Smooth muscle cell of the brain vasculature (primary cell): ENCODE measurements at regions not wholly inside any gene's neighbourhood (a gene's known extent, or its start where the extent isn't known, plus 50 kb on each side); places are given as distances from the start of the nearest gene placed in this dataset.
"Not testable (repeated sequence)": the region's sequence is repeated elsewhere in the genome, so short reads cannot be mapped to it uniquely, and the experiment has no call there.

ENCODE experiments used
- DNase-seq: peaks from one replicate; pipeline ENCODE4 v3.0.0-alpha.2; 2012; ENCODE audit warnings: low read depth, low spot score

DNA sequence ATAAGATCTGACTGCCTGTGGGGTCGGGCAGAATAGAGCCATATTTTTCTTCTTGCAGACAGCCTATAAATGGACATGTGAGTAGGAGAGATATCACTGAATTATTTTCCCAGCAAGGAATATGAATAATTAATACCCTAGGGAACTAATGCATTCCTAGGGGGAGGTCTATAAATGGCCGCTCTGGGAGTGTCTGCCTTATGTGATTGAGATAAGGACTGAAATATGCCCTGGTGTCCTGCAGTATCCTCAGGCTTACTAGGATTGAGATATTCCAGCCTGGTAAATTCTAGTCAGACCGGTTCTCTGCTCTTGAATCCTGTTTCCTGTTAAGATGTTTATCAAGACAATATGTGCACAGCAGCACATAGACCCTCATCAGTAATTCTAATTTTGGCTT is 1399.4 kb downstream of the GATA3 start:
- not testable (repeated sequence) for DNase-seq

DNA sequence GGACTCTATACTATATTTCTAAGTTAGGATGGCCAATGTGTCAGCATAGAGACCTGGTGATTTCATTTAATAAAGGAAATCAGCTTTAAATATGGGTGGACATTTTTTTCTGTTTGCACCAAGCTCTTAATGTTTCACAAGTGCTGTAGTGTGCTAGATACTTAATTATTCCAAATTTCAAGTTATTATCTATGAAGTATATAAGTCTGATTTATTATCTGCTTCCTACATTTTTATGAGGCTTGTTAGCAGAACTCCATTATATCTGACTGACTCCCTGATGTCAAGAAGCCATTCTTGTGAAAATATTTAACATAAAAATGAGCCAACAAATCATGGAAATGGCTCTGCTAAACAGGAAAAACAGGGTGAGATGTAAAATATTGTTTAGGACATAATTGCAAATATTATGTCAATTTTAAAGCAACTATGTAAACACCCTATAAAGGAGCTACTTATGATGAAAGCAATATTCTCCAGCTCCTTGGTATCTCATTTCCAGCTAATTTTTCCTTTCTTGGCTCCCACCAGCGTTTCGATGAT is 1415.2 kb downstream of the GATA3 start:
- no peak for DNase-seq

DNA sequence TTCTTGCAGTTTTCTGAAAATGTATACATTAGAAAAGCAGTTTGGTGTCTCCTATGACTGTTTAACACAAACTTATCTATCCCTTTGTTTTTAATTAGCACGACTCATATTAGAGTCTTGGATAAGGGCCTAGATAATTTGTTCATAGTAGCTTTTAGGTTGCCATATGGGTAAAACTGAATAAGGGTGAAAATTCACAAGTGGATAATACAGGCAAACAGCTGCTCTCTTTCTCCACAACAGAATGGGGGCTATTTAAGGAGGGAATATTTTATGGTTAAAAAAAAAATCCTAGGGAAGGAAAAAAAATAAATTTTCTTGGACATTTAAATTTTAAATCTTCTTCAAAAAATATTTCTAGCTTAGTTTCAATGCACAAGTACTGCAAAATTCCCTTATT is 1416.1 kb downstream of the GATA3 start:
- no peak for DNase-seq

DNA sequence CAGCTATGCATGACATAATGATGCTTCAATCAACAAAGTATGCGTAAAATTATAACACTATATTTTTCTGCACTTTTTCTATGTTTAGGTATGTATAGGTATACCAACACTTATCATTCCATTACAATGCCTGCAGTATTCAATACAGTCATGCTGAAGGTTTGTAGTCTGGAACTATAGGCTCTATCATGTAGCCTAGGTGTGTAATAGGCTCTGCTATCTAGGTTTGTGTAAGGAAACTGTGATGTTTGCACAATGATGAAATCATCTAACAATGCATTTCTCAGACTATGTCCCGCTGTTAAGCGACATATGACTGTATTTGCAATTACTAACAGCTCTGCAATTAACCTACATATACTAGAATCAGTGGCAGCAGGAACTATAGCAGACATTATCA is 1447.5 kb downstream of the GATA3 start:
- DNase-seq = no peak

DNA sequence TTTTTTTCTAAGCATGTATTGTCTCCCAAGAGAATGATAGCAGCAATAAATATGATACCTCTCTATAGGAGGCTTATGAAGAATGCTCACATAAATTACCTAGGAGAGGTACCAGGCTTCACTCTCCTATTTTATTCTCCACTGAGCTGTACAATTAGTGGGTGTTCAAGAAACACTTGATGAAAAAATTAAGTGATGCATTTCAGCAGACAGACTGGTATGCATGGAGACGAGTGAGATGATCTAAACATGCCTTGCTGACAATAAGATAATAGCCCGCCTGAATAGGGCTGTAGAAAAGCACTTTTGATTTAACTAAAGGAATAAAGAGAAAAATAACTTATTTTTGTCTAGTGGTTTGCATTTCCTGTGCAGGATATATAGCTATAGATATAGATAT is 1449.7 kb downstream of the GATA3 start:
- DNase-seq = no peak

DNA sequence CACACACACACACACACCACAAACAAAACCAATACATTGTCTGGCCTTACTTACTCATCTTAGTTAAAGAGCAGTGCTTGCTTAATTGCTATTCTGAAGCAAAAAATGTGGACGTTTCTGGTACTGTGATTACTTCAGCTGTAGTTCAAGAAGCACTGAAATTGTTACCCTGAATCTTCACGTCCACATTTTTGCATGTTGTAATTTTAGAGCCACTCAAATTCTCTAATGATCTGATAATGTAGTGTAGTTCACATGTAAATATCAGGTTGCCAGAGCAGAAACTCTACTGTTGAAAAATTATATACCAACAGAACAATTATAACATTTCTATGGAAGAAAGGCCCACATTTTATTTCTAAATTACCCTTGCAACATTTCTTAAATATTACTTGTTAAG is 1451.1 kb downstream of the GATA3 start:
- DNase-seq = no peak

DNA sequence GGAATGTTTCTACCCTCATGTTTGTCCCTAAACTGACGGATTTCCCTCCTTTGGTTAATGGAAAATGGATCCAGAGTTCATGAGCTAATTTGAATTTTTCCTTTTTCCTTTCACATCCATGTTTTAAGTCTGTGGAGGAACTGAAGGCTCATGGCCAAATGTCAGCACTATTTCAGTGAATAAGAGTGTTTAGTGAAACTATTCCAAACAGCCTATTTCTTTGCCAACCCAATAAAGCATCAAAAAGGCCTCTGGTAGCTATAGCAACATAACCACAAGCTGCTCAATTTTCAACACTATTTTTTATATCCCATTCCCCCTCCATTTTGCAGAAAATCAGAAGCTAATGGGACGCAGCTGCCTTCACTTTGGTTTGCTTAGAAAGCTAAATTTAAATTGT is 1454.1 kb downstream of the GATA3 start:
- no peak for DNase-seq

DNA sequence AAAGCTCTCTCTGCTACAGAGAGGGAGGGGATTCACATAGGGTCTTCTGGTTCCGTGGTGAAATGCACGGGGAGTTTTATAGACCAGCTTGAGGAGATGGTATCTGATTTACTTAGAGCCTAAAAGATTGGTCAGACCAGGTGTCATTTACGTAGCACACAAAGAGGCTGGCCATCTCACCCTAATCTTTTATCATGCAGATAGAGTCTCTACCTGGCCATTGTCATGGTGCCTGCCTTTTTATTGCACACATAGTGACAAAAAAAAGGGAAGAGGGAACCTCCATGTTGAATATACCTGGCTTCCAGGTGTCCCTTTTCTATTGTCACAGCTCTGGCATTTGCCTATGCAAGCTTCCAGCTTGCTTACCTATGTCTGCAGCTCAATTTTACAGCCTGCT is 1456.1 kb downstream of the GATA3 start:
- no peak for DNase-seq

DNA sequence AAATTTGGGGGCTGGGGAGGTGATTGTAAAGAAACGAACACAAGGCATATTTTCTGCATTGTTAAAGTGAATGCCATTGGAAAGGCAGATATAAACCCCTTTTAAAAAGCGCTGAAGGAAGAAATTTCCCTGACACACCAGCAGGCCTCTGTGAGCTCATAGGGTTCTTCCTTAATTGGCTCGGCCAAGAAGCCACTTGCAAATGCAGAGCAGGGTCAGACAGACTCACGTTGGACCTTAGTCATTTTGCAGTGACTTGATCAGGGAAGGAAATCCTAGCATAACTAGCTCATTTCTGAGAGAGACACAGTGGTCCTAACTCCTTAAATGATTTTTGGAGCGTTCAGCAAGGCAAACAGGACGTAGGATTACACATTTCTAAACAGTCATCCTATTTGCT is 1461.4 kb downstream of the GATA3 start:
- no peak for DNase-seq

DNA sequence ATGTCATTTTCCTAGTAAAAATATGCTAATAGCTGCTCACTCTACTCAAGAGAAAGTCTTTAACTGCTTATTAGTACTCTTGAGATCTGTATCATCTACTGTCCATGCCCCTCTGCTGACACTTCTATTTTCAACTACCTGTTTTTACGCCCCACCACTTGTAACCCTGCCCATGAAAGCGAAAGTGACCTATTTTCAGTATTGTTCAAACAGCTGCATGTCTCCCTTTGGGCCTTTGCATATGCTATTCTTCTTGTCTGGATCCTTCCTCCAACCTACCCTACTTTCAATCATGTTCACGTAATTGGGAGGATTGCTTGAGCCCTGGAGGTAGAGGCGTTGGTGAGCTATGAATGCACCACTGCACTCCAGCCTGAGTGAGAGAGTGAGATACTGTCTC is 1481.3 kb downstream of the GATA3 start:
- DNase-seq = no peak

DNA sequence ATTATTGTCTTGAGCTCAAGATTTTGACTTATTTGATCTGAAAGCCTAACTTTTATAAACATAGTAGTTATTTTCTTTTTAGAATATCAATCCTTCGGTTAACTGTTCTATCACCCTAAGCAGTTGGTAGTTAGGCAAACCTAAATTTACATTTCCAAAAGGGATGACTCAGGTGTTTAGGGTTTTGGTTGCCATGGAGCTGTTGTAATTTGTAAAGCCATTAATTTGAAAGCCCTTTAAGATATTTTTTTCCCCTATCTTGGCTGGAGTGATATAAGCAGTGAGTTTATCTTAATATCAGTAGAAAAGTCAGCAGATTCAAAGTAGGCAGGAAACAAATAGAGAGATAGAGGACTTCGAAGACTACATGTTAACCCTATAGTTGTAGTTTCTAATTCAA is 1472.6 kb upstream of the CELF2 start:
- DNase-seq = no peak

DNA sequence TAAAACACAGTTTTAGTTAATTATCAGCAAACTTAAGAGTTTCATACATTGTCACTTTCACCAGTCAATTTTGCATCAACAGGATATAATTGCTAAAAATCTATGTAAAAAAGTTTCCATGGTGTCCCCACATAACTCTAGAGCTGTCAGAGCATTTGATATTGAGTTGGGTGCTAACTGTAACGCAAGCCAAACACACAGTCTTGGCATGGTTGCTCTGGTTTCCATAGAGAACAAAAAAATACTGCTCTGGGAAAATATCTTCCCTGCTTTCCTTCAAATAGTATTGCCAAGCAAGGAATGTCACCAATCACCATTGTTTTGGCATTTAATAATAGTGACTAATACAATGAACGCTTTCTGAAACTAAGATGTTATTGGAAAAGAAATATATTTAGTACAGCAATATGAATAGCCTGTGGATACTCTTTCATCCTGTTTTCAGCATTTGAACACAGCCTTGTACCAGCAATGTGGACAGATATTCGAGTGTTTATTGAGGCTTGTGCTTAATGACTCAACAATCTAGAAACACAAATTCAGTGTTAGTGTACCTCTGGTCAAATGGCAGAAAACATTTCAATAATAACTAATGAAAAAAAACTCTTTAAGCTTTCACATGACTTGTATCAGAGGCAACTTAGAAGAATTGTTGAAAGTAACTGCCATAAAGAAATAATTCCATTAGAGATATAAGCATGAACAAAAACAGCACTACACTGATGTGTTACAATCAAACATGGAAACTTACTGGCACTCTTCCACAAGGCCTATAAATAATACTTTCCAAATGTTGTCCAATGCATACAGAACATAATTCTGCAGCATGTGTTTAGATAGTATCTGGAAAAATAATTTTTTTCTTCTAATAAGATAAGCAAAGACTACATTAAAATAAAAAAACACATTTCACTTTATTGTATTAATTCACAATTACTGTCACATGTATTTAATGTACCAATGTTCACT is 1469.5 kb upstream of the CELF2 start:
- no peak for DNase-seq

DNA sequence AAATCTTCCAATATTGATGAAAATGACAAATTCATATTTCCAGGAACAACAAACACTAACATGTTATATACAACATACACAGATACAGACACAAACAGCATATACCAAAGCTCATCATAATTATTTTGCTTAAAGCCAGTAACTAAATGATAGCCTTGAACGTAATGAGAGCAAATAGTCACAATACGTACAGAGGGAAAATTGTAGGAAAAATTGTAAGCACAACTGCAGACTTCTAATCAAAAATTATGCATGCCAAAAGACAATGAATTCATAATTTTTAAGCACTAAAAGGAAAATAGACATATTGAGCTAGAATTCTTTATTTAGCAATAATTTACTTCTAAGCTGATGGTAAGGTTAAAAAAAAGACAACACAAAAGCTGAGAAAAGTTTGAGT is 1466.9 kb upstream of the CELF2 start:
- DNase-seq = no peak

DNA sequence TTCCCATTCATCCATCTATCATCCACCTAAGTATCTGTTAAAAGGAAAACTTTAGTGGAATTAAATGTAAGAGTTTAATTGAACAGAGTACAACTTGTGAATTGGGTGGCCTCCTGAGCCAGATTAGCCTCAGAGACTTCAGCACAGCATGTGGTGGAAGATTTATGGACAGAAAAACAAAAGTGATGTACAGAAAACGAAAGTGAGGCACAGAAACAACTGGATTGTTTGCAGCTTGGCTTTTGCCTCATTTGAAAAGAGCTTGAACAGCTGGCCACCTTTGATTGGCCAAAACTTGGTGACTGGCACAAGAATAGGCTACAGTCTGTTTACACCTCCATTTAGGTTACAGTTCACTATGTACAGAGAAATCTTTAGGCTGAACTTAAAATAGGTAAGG is 1463.4 kb upstream of the CELF2 start:
- no peak for DNase-seq

DNA sequence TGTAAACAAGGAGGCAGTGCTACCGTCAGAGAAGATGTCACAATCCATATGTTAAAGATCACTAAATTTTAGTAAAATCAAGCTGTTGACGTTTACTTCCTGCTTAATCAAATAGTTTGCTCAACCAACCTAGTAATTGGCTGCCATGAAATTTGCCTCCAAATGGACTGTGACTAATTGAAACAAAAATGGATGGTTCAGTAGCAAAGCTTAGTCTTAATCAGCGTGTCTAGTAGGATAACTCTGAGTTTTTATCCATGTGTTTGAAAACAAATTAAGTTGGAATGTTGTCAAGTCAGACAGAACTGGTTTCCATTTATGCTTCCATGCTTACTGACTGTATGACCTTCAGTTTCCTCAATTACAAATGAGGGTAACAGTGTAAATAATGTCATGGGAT is 1456.7 kb upstream of the CELF2 start:
- DNase-seq = no peak

DNA sequence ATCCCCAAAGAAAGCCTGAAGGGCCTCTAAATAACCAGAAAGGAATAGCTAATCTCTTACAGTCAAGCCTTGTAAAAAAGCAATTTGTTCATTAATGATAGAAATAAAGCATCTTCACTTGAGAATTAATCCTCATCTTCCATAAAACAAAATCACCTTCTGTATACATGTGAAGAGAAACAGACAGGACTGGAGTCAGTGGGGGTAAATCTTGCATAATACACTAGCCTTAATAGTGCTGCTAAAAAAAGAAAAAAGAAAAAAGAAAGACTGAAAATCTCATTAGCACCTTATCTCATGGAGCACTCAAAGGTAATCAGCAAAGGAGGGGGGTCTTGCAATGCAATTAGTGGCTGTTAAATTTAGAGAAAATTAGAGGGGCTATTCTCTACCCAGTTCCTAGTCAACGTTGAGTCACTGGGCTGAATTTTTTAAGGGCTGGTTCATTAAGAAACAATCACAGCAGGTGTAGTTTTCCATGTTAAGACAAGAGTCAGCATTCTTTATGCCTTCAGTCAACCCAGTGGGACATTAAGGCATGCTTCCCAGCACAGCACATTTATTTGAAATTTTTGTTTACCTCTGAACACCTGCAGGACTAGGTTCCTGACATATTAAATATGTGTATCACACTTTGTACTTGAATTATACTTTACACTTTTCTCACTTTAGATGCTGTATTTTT is 1455.7 kb upstream of the CELF2 start:
- no peak for DNase-seq

DNA sequence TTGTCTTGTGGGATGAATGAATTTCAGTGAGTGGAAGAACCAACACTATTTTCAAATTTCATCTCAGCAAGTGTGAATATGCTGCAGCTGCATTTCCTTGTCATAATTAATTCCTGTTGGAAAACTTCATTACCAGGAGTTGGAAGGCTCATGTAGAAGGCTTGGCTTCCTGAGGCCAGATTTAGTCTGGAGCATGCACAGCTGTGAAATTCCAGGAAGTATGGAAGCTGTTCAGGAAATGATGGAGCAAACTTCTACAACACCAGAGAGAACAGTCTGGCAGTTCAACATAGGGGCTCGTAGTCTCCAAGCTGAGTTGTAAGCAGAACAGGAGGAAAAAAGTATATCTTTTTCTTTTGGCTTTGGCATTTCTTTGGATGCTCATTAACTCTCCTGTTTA is 1439.9 kb upstream of the CELF2 start:
- no peak for DNase-seq

DNA sequence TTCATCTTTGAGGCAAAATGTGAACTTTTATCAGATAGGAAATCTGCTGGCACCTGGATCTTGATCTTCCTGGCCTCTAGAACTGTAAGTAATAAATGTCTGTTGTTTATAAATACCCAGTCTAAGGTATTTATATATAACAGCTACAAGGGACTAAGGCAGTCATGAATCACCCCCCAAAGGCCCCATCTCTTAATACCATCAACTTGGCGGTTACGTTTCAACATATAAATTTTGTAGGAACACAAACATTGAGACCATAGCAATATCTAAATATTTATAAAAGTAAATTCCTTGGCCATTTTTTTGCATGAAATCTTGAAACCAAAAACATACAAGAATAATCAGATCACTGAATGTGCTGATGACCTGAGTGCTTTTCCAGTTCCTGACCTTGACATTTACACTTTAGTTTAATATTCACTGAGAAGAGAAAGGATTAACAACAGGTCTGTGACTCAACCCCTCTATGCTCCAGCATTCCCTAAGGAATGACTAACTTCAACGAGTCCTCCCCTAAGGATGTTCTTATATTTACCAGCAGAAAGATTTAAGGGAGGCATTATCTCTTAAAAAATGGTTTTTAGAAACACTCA is 1438.5 kb upstream of the CELF2 start:
- no peak for DNase-seq

DNA sequence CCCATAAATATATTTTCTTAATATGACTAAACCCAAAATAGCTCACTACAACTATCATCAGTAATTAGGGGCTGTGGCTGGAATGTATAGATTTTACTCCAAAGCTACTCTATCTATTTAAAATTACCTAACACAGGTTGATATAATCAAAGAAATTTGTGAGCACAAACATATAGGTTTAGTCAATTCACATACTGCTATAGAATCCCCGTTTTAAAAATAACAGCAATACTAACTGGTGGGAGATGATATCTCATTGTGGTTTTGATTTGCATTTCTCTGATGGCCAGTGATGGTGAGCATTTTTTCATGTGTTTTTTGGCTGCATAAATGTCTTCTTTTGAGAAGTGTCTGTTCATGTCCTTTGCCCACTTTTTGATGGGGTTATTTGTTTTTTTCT is 1434.9 kb upstream of the CELF2 start:
- DNase-seq = not testable (repeated sequence)

DNA sequence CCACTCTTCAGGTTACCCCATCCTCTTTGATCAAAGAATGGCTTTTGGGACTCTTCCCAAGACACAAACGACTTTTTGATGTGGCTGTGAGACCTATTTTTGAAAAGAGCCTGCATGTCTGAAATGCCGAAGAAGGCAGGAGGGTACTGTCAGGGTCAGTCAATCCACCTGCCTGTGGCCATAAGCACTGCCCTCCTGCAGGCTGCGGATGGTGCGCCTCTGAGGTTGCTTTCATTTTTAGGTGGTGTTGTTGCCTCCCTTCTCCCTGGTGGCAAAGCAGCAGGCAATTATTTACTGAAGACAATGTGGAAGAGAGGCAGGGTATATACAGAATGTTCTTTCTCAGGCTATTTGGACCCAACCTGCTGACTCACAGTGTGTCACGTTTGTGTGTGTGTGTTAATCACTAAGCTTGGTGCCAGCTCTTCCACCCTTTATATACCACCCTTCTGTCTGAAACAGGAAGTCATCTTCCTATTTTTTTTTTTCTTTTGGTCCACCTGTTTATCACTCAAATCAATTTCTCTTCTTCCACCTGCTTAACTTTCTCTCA is 1421.2 kb upstream of the CELF2 start:
- DNase-seq = no peak

DNA sequence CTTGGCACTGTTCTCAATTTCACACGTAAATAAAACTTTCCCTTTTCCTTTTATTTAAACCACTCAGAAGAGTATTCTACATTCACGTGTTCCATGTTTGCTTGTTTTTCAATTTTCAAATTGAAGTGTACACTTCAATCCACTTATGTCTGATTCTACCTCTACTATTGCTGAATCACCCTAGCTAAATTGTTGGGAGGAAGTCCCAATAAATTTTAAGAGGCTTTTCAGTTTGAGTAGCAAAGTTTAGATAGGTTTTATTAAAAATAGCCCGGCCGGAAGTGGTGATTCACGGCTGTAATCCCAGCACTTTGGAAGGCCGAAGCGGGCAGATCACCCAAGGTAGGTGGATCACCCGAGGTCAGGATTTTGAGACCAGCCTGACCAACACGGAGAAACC is 1414.7 kb upstream of the CELF2 start:
- DNase-seq = no peak

DNA sequence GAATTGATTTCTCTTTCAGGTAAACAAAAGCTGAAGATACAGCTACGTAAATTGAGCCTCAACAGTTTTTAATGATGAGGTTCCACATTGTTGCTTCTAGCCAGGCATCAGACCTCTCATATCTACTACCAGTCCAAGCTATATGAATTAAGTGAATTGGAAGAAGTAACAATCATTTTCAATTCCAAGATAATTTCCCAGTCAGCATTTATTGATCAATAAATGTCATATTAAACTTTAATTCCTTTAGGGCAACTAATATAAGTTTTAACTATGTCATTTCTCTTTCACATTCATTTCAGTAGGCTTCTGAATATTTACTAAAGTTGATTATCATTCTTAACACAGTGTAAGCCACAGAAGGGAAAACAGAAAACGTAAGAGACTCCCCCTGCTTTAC is 1413.7 kb upstream of the CELF2 start:
- no peak for DNase-seq
